Activated CD4-positive, alpha-beta memory T cell treated with anti-CD3 and anti-CD28 coated beads for 36 hours (primary cell): ENCODE measurements at regions not wholly inside any gene's neighbourhood (a gene's known extent, or its start where the extent isn't known, plus 50 kb on each side); places are given as distances from the start of the nearest gene placed in this dataset.
"Not testable (repeated sequence)": the region's sequence is repeated elsewhere in the genome, so short reads cannot be mapped to it uniquely, and the experiment has no call there.

ENCODE experiments used
- CTCF ChIA-PET: fragments of 350-600 bp; sonication (Branson Sonifier 250); formaldehyde crosslinking; loops from one replicate; lab custom pipeline; 2021; ENCODE audit warnings: antibody characterized with exemption, inconsistent platforms; lab: Charles Lee
- POLR2A ChIA-PET: fragments of 350-600 bp; sonication (Branson Sonifier 250); formaldehyde crosslinking; loops from one replicate; lab custom pipeline; 2021; ENCODE audit warnings: antibody characterized with exemption; lab: Charles Lee
- DNase-seq: peaks from one replicate; pipeline ENCODE4 v3.0.0-alpha.2; 2020
- H3K27ac Mint-ChIP-seq: one replicate; pipeline ENCODE4 v1.8.0; 2021; ENCODE audit warnings: mixed read lengths
- H3K27me3 Mint-ChIP-seq: one replicate; pipeline ENCODE4 v1.8.0; 2021; ENCODE audit warnings: mixed read lengths
- H3K36me3 Mint-ChIP-seq: one replicate; pipeline ENCODE4 v1.8.0; 2021; ENCODE audit warnings: mixed read lengths
- H3K4me1 Mint-ChIP-seq: one replicate; pipeline ENCODE4 v1.8.0; 2021; ENCODE audit warnings: low read depth, mixed read lengths
- H3K4me3 Mint-ChIP-seq: one replicate; pipeline ENCODE4 v1.8.0; 2021; ENCODE audit warnings: mild to moderate bottlenecking, mixed read lengths
- H3K9me3 Mint-ChIP-seq: one replicate; pipeline ENCODE4 v1.8.0; 2021; ENCODE audit warnings: mixed read lengths
- intact Hi-C: fragments of 100-400 bp; cut with micrococcal nuclease; formaldehyde crosslinking; loops from one replicate; pipeline ENCODE4 v1.15.1; 2023

DNA sequence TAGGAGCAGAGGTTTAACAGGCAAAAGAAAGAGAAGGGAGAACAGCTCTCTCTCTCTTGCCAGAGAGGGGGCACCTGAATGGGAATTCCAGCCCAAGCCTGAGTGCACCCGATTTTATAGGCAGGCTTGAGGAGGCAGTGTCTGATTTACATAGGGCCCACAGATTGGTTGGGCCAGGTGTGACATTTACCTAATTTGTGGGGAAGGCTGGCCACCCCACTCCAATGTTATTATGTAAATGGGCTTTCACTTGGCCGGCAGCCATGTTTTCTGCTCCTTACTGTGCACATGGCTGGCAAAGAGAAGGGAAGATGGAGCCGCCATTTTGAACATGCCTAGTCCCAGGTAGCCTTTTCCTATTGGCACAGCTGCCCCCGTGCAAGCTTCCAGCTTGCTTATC is 735.5 kb upstream of the AUTS2 start:
- intact Hi-C loops: no loop called here
- Mint-ChIP-seq H3K4me3 (no peak overlapping the region), H3K9me3 (peaks cover 18% of the 10 kb centered on the region), H3K27me3 (no peaks in the 10 kb centered on the region), H3K36me3 (no peaks in the 10 kb centered on the region), H3K4me1 (no peaks in the 10 kb centered on the region), H3K27ac (no peak overlapping the region)
- DNase-seq: no peak
- CTCF ChIA-PET: no interaction called here
- POLR2A ChIA-PET: no interaction called here

DNA sequence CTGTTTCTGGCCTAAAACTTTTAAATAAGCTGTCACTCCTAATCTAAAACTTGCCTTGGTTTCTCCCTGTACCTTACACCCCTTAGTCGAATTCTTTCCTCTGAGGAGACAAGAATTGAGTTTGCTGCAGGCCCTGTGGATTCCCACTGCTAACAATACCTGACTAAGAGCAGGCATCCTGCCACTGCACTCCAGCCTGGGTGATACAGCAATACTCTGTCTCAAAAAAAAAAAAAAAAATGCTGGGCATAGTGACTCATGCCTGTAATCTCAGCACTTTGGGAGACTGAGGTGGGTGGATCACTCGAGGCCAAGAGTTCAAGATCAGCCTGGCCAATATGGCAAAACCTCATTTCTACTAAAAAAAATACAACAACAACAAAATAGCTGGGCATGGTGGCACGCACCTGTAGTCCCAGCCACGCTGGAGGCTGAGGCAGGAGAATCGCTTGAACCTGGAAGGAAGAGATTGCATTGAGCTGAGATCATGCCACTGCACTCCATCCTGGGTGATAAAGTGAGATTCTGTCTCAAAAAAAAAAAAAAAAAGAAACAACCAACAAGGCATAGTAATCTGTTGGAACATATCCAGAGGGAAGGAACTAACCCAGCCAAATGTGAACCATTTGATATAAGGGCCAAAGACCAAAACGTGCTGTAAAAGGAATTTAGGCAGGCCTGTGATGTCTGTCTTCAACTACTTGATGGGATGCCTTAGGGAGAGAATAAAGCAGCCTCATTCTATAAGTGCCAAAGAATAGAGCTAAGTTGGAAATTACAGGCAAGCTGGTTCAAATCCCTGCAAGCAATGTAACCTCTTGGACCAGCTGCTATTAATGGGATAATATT is 732.7 kb upstream of the AUTS2 start:
- Mint-ChIP-seq H3K36me3 (no peaks in the 10 kb centered on the region), H3K9me3 (peaks cover 36% of the 10 kb centered on the region), H3K27me3 (no peaks in the 10 kb centered on the region), H3K27ac (no peak overlapping the region), H3K4me3 (no peak overlapping the region), H3K4me1 (no peaks in the 10 kb centered on the region)
- DNase-seq: no peak
- ChIA-PET CTCF (no interaction called here), POLR2A (no interaction called here)
- intact Hi-C loops: no loop called here

GRCh38 chr7:68866200-68866570 is 732.1 kb upstream of the AUTS2 start:
- DNase-seq: no peak
- CTCF ChIA-PET: no interaction called here
- Mint-ChIP-seq H3K36me3 (no peaks in the 10 kb centered on the region), H3K9me3 (peaks cover 34% of the 10 kb centered on the region), H3K27ac (no peak overlapping the region), H3K4me3 (no peak overlapping the region), H3K27me3 (no peaks in the 10 kb centered on the region), H3K4me1 (no peaks in the 10 kb centered on the region)
- intact Hi-C loops: no loop called here
- POLR2A ChIA-PET: no interaction called here

GRCh38 chr7:68866721-68867120 is 731.6 kb upstream of the AUTS2 start:
- DNase-seq, H3K4me1 Mint-ChIP-seq, H3K27me3 Mint-ChIP-seq, intact Hi-C loops, H3K36me3 Mint-ChIP-seq, H3K4me3 Mint-ChIP-seq, POLR2A ChIA-PET, H3K27ac Mint-ChIP-seq, CTCF ChIA-PET: not testable (repeated sequence)
- H3K9me3 Mint-ChIP-seq: peaks cover 36% of the 10 kb centered on the region

DNA sequence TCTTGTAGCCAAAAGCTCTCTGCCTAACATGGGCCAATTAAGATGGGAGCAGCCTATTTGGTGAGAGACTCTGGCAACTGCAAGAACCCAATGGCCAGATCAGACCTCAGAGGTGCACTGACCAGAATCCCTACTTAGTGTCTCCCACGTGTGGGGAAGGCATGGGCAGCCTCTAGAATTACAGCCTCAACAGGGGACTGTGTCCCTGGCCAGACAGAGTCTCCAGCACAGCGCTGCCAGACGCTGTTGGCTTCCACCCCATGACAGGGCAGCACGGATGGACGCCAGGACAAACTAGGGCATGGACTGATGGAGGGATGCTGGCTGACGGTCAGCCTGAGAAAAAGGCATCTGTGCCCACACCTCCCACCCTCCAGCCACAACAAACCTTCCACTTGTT is 729.3 kb upstream of the AUTS2 start:
- no peak overlapping the region for H3K4me3 Mint-ChIP-seq
- DNase-seq: no peak
- CTCF ChIA-PET: no interaction called here
- intact Hi-C loops: no loop called here
- no peaks in the 10 kb centered on the region for H3K27me3 Mint-ChIP-seq
- no peak overlapping the region for H3K27ac Mint-ChIP-seq
- no peaks in the 10 kb centered on the region for H3K36me3 Mint-ChIP-seq
- POLR2A ChIA-PET: no interaction called here
- H3K4me1 Mint-ChIP-seq: no peaks in the 10 kb centered on the region
- H3K9me3 Mint-ChIP-seq: peaks cover 40% of the 10 kb centered on the region

DNA sequence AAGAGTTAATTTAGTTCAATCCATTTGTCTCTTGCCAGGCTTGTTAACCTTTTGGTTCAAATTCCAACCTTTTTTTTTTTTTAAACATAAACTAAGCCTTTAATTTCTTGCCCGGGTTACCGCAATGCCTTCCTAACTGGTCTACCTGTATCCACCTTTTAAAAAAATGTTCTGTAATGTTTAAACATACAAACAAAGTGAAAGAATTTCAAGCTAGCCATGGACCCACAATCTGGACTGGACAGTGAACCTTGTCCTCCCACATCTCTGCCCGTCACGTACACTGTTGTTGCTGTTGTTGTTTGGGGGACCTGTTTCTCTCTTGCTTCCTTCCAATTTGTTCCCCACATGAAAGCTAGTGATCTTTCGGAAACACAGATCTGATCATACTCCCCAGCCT is 724.7 kb upstream of the AUTS2 start:
- POLR2A ChIA-PET: no interaction called here
- CTCF ChIA-PET: no interaction called here
- peaks cover 25% of the 10 kb centered on the region for H3K9me3 Mint-ChIP-seq
- no peaks in the 10 kb centered on the region for H3K4me1 Mint-ChIP-seq
- no peak overlapping the region for H3K27ac Mint-ChIP-seq
- no peak for DNase-seq
- H3K27me3 Mint-ChIP-seq: no peaks in the 10 kb centered on the region
- intact Hi-C loops: no loop called here
- no peak overlapping the region for H3K4me3 Mint-ChIP-seq
- no peaks in the 10 kb centered on the region for H3K36me3 Mint-ChIP-seq

DNA sequence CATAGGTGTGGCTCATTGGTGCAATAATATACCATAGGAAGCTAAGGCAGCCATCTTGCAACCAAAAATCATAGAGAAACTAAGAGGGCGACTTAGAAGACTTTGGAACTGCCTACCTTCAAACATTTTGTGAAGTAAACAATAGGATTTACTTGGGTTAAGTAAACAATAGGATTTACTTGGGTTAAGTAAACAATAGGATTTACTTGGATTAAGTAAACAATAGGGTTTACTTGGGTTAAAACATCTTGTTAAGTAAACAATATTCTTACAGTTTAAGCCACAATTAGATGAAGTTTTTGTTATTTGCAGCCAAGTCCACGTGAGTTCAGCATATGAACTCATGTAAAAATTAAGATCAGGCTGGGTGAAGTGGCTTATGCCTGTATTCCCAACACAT is 722.4 kb upstream of the AUTS2 start:
- H3K4me1 Mint-ChIP-seq: no peaks in the 10 kb centered on the region
- ChIA-PET CTCF (no interaction called here), POLR2A (no interaction called here)
- H3K4me3 Mint-ChIP-seq: no peak overlapping the region
- no peak for DNase-seq
- H3K9me3 Mint-ChIP-seq: peaks cover 12% of the 10 kb centered on the region
- no peak overlapping the region for H3K27ac Mint-ChIP-seq
- intact Hi-C loops: no loop called here
- H3K36me3 Mint-ChIP-seq: no peaks in the 10 kb centered on the region
- H3K27me3 Mint-ChIP-seq: no peaks in the 10 kb centered on the region

GRCh38 chr7:68887116-68887515 is 711.2 kb upstream of the AUTS2 start:
- H3K36me3 Mint-ChIP-seq, H3K4me3 Mint-ChIP-seq, POLR2A ChIA-PET, CTCF ChIA-PET, H3K4me1 Mint-ChIP-seq, H3K27ac Mint-ChIP-seq, H3K27me3 Mint-ChIP-seq, DNase-seq, intact Hi-C loops, H3K9me3 Mint-ChIP-seq: not testable (repeated sequence)

DNA sequence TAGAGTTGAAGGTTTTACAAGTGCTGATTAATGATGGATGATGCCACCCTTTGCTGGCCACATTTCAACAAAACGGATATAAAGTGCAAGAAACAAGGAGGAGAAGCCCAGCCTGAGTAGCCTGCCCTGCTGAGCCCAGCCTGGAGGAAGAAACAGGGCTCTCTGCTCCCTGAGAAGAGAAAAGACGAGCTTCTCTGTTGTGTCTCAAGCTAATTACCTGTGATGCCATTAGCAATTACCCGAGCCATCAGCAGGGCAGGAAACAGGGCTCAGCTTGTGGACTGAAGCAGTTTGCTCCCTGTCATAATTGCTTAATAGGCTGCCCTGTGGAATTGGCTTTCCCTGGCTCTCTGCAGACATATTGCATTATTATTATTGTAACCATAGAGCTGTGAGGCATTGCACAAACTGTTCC is 709.3 kb upstream of the AUTS2 start:
- H3K36me3 Mint-ChIP-seq: no peaks in the 10 kb centered on the region
- CTCF ChIA-PET: no interaction called here
- no peaks in the 10 kb centered on the region for H3K4me1 Mint-ChIP-seq
- no peak overlapping the region for H3K4me3 Mint-ChIP-seq
- H3K27me3 Mint-ChIP-seq: no peaks in the 10 kb centered on the region
- POLR2A ChIA-PET: no interaction called here
- no peak for DNase-seq
- intact Hi-C loops: no loop called here
- H3K9me3 Mint-ChIP-seq: peaks cover 5% of the 10 kb centered on the region
- no peak overlapping the region for H3K27ac Mint-ChIP-seq

- no peak overlapping the region for H3K4me3 Mint-ChIP-seq
- H3K4me1 Mint-ChIP-seq: no peaks in the 10 kb centered on the region
Measured at GRCh38 chr7:68892236-68892635, 706.0 kb upstream of the AUTS2 start.

GRCh38 chr7:68893411-68893810 is 704.9 kb upstream of the AUTS2 start:
- Mint-ChIP-seq H3K27me3 (no peaks in the 10 kb centered on the region), H3K4me1 (no peaks in the 10 kb centered on the region), H3K36me3 (no peaks in the 10 kb centered on the region), H3K27ac (no peak overlapping the region), H3K4me3 (no peak overlapping the region), H3K9me3 (peaks cover 21% of the 10 kb centered on the region)
- ChIA-PET POLR2A (no interaction called here), CTCF (no interaction called here)
- intact Hi-C loops: no loop called here
- DNase-seq: no peak

More at GRCh38 chr7:68892236-68892635, 706.0 kb upstream of the AUTS2 start:
- POLR2A ChIA-PET: no interaction called here
- Mint-ChIP-seq H3K27me3 (no peaks in the 10 kb centered on the region), H3K9me3 (peaks cover 20% of the 10 kb centered on the region), H3K27ac (no peak overlapping the region), H3K36me3 (no peaks in the 10 kb centered on the region)
- CTCF ChIA-PET: no interaction called here
- no peak for DNase-seq
- intact Hi-C loops: no loop called here

GRCh38 chr7:68899156-68899555 is 699.1 kb upstream of the AUTS2 start:
- DNase-seq, H3K4me3 Mint-ChIP-seq, H3K27me3 Mint-ChIP-seq, H3K36me3 Mint-ChIP-seq, H3K4me1 Mint-ChIP-seq, POLR2A ChIA-PET, intact Hi-C loops, H3K27ac Mint-ChIP-seq: not testable (repeated sequence)
- CTCF ChIA-PET: interaction anchor here (0.7 kb wide), 1 partner anchor 931 kb away, joined by 3 read pairs; no protein-coding TSS in a partner anchor
- H3K9me3 Mint-ChIP-seq: peaks cover 31% of the 10 kb centered on the region

DNA sequence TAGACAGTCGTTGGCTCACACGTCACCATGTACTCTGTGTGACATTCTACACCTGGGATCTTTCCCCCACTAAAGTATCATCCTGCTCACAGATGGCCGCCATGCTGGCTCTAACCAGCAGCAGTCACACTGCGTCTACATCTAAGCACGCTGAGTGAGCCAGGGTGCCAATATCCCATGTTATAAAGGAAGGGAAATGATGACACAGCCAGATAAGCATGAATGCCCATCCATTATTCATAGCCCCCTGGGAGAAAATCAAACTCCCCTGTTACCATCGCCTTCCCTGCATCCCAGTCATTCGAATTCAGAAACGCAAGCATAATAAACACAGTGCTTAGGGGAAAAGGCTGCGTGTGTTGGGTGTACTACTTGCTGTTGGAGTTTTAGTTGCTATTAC is 698.2 kb upstream of the AUTS2 start:
- intact Hi-C loops: no loop called here
- no peaks in the 10 kb centered on the region for H3K4me1 Mint-ChIP-seq
- peaks cover 27% of the 10 kb centered on the region for H3K9me3 Mint-ChIP-seq
- DNase-seq: no peak
- H3K36me3 Mint-ChIP-seq: no peaks in the 10 kb centered on the region
- no peak overlapping the region for H3K27ac Mint-ChIP-seq
- no peak overlapping the region for H3K4me3 Mint-ChIP-seq
- ChIA-PET POLR2A (no interaction called here), CTCF (no interaction called here)
- no peaks in the 10 kb centered on the region for H3K27me3 Mint-ChIP-seq
